ENCODE measurements at regions not wholly inside any gene's neighbourhood (a gene's known extent, or its start where the extent isn't known, plus 50 kb on each side); places are given as distances from the start of the nearest gene placed in this dataset.

GRCh38 chr13:74035896-74036295, 98.3 kb downstream of the KLF12 start:
- Mint-ChIP-seq H3K27ac (ENCODE audit: low read depth, unreplicated experiment) (no peak overlapping the region), H3K4me1 (ENCODE audit: insufficient read depth, unreplicated experiment) (peaks cover 16% of the 10 kb centered on the region), H3K27me3 (ENCODE audit: insufficient read depth, unreplicated experiment) (no peaks in the 10 kb centered on the region), H3K4me3 (ENCODE audit: unreplicated experiment) (no peak overlapping the region), H3K36me3 (ENCODE audit: insufficient read depth, unreplicated experiment) (no peaks in the 10 kb centered on the region), H3K9me3 (ENCODE audit: unreplicated experiment) (no peaks in the 10 kb centered on the region)
- CTCF ChIA-PET, result interaction anchor here (0.6 to 1.3 kb wide), 2 partner anchors 757 to 1184 kb away, joined by 3 read pairs; no protein-coding TSS in a partner anchor
- POLR2A ChIA-PET, result no interaction called here
- TF ChIP-seq CTCF (IDR thresholded peaks at IDR 0.05; ENCODE audit: unreplicated experiment), result no peak
- no TSS peak for BruUV-seq (replicated peaks)
- DNase-seq (ENCODE audit: unreplicated experiment), result no peak
- intact Hi-C loops (cut with micrococcal nuclease), result no loop called here

DNA sequence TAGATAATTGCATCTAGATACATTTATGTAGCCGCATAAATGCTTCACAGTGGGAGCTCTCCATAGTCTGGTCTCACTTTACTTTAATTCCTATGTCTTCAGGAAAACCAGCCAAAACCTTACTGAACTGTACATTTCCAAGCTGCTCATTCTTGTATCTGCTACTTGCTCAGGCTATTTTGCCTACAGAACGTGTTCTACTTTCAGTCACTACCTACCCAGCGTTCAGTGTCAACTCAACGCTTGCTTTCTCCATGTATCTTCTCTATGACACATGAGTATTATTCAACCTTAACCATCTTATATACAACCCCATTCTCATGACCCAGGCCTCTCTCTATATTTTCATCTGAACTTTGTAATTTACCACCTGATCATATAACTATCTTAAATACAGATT, 101.9 kb downstream of the KLF12 start:
- H3K9me3 Mint-ChIP-seq (ENCODE audit: unreplicated experiment), result no peaks in the 10 kb centered on the region
- H3K27ac Mint-ChIP-seq (ENCODE audit: low read depth, unreplicated experiment), result no peak overlapping the region
- peaks cover 13% of the 10 kb centered on the region for H3K4me1 Mint-ChIP-seq (ENCODE audit: insufficient read depth, unreplicated experiment)
- no peak for TF ChIP-seq CTCF (IDR thresholded peaks at IDR 0.05; ENCODE audit: unreplicated experiment)
- H3K4me3 Mint-ChIP-seq (ENCODE audit: unreplicated experiment), result peak overlapping the region; percentile 50
- DNase-seq (ENCODE audit: unreplicated experiment), result no peak
- intact Hi-C loops (cut with micrococcal nuclease), result no loop called here
- no TSS peak for BruUV-seq (replicated peaks)
- H3K27me3 Mint-ChIP-seq (ENCODE audit: insufficient read depth, unreplicated experiment), result no peaks in the 10 kb centered on the region
- ChIA-PET CTCF (no interaction called here), POLR2A (no interaction called here)
- H3K36me3 Mint-ChIP-seq (ENCODE audit: insufficient read depth, unreplicated experiment), result no peaks in the 10 kb centered on the region

GRCh38 chr13:74027161-74027779, 106.9 kb downstream of the KLF12 start:
- no peaks in the 10 kb centered on the region for H3K27me3 Mint-ChIP-seq (ENCODE audit: insufficient read depth, unreplicated experiment)
- intact Hi-C loops (cut with micrococcal nuclease), result no loop called here
- peaks cover 7% of the 10 kb centered on the region for H3K9me3 Mint-ChIP-seq (ENCODE audit: unreplicated experiment)
- no peak overlapping the region for H3K27ac Mint-ChIP-seq (ENCODE audit: low read depth, unreplicated experiment)
- DNase-seq (ENCODE audit: unreplicated experiment), result no peak
- TF ChIP-seq CTCF (IDR thresholded peaks at IDR 0.05; ENCODE audit: unreplicated experiment), result no peak
- ChIA-PET CTCF (interaction anchor here (1.1 kb wide), 1 partner anchor 10 kb away, joined by 3 read pairs; no protein-coding TSS in a partner anchor), POLR2A (no interaction called here)
- H3K36me3 Mint-ChIP-seq (ENCODE audit: insufficient read depth, unreplicated experiment), result no peaks in the 10 kb centered on the region
- peaks cover 7% of the 10 kb centered on the region for H3K4me1 Mint-ChIP-seq (ENCODE audit: insufficient read depth, unreplicated experiment)
- BruUV-seq (replicated peaks), result no TSS peak
- H3K4me3 Mint-ChIP-seq (ENCODE audit: unreplicated experiment), result no peak overlapping the region

DNA sequence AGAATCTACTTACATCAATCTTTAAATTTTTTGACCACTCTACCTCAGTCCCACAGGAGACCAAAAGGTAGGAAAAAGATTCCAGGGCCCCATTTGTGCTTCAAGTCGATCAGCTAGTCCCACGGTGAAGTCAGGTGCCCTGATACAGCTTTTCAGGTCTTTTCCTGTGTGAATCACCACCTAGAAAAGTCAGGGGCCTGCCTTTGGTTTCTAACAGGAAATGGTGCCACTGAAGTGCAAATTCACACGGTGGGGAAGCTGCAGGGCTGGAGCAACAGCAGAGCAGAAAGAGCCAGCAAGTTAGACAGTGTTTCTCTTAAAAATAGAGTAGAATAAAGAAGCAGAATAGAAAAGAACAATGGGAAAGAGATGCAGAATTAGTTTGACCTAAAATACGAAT, 107.5 kb downstream of the KLF12 start:
- POLR2A ChIA-PET, result no interaction called here
- no peak overlapping the region for H3K27ac Mint-ChIP-seq (ENCODE audit: low read depth, unreplicated experiment)
- intact Hi-C loops (cut with micrococcal nuclease), result no loop called here
- no peaks in the 10 kb centered on the region for H3K27me3 Mint-ChIP-seq (ENCODE audit: insufficient read depth, unreplicated experiment)
- CTCF ChIA-PET, result interaction anchor here (1.1 kb wide), 1 partner anchor 11 kb away, joined by 3 read pairs; no protein-coding TSS in a partner anchor
- H3K9me3 Mint-ChIP-seq (ENCODE audit: unreplicated experiment), result peaks cover 10% of the 10 kb centered on the region
- no peak for TF ChIP-seq CTCF (IDR thresholded peaks at IDR 0.05; ENCODE audit: unreplicated experiment)
- peak; percentile 24 for DNase-seq (ENCODE audit: unreplicated experiment)
- H3K4me3 Mint-ChIP-seq (ENCODE audit: unreplicated experiment), result no peak overlapping the region
- BruUV-seq (replicated peaks), result no TSS peak
- peaks cover 3% of the 10 kb centered on the region for H3K36me3 Mint-ChIP-seq (ENCODE audit: insufficient read depth, unreplicated experiment)
- H3K4me1 Mint-ChIP-seq (ENCODE audit: insufficient read depth, unreplicated experiment), result peaks cover 5% of the 10 kb centered on the region
